GM18508 (cell line): ENCODE measurements at regions not wholly inside any gene's neighbourhood (a gene's known extent, or its start where the extent isn't known, plus 50 kb on each side); places are given as distances from the start of the nearest gene placed in this dataset.

Source experiments
- ATAC-seq: cut with Tn5 transposase; IDR thresholded peaks from one replicate; pipeline ENCODE4 v1.9.1; 2021; ENCODE audit warnings: moderate number of reproducible peaks; ENCODE audit not compliant: insufficient read depth, unreplicated experiment

GRCh38 chr4:130214268-130214667 lies 1118.3 kb downstream of the C4orf33 start:
- no peak for ATAC-seq

GRCh38 chr4:130233377-130234047 lies 1137.6 kb downstream of the C4orf33 start:
- peak; percentile 98 for ATAC-seq

DNA sequence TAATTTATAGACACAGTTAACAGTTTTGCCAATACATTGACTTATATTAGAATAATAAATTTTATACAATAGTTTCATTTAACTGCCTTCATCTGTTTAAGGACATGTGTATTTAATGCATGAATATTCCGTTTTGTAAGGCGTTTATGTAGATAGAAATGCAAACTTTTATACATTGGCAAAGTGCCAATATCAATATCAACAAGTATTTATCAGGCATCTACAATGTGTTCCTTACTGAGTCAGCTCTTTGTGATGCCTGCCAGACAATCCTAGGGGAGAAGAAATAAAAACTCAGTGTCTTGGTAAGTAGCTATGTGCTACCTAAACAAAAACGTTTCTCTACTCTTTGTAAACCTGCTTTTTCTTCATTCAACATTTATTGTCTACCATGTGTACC lies 1142.2 kb downstream of the C4orf33 start:
- ATAC-seq, result no peak

- no peak for ATAC-seq
These were observed 1153.0 kb downstream of the C4orf33 start for GRCh38 chr4:130249002-130249401.

GRCh38 chr4:130257271-130257670 lies 1161.3 kb downstream of the C4orf33 start:
- ATAC-seq, result no peak

GRCh38 chr4:130266814-130267213 lies 1170.9 kb downstream of the C4orf33 start:
- no peak for ATAC-seq

DNA sequence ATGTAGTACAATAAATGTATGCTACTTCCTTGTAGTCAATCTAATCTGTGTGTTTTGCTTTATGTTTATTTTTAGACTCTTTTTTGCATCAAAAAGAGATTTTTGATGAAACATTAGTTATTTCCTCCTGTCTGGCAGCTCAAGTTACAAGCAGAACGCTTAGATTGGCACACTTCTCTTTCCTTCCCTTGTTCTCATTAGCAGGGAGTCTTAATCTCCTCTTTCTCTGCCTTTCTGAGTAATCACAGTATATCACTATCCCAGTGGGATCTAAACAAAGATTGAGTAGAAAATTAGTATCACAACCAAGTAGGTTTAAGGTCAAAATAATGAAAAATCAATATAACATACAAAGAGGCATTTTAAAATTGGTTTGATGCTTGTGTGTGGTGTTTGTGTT lies 1192.6 kb downstream of the C4orf33 start:
- ATAC-seq, result no peak

- ATAC-seq, result no peak
These were observed 1197.7 kb downstream of the C4orf33 start for GRCh38 chr4:130293692-130294091.

GRCh38 chr4:130296448-130296847 lies 1200.5 kb downstream of the C4orf33 start:
- ATAC-seq, result no peak

DNA sequence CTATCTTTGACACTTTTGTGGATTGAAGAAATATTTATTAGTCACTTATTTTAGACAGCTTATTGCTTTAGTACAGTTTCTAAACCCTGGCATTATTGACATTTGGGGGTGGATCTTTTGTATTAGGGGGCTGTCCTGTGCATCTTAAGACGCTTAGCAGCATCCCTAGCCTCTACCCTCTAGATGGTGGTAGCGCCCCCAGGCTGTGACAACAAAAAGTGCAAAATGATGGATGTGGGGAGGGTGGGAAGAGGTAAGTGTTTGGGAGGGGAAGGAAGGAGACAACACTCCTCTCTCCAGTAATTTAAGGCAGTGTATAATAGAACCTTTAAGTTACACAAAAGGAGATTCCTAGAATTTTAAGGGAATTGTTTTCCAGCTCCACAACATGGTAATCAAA lies 1210.6 kb downstream of the C4orf33 start:
- ATAC-seq, result no peak

- ATAC-seq, result no peak
These were observed 1213.3 kb downstream of the C4orf33 start for GRCh38 chr4:130309221-130309620.

GRCh38 chr4:130322439-130322838 lies 1226.5 kb downstream of the C4orf33 start:
- ATAC-seq, result no peak

DNA sequence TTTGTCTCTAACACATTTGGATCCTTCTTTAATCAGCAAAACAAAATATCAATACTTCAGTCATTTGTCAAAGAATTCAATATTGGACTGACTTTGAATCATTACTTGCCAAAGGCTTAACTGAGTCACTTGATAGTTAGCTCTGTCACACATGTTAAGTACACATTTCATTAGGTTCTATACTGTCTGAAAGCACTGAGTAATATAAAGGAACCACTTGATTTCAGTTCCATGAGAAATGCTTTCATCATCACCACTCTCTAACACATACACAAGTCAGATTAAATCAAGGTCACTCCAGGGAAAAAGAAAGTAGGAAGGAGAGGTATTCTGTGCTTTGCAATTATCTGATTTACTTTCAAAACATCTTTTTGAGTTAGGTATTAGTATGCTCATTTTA lies 1233.1 kb downstream of the C4orf33 start:
- no peak for ATAC-seq

- ATAC-seq, result no peak
These were observed 1237.3 kb downstream of the C4orf33 start for GRCh38 chr4:130333241-130333759.

GRCh38 chr4:130335417-130336194 lies 1239.7 kb downstream of the C4orf33 start:
- no peak for ATAC-seq

DNA sequence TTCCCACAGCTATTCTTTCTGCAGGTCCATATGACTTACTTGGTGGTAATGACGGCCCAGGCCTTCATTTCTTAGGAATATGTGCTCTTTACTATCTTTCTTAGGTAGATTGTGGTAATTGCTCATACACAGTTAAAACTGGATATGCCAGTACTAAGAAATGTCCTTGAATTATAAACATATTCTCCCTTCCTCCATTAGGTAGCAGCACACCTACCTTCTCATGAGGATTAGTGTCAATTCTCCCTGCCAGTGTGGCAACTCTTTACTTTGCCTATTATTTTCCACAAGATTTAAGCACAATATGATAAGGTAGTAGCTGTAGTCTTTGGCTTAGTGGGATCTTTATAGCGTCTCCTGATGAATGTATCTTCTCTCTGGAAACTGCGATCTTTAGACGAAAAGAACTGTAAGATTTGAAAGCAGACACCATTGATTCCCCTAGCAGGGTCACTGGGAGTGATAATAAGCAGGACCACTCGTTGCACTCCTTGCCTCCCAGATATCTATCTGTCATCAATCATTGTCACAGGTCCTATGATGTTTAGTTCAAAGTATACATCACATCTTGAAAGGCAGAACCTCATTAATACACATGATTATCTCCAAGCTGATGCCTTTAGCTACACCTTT lies 1240.7 kb downstream of the C4orf33 start:
- peak; percentile 95 for ATAC-seq

- no peak for ATAC-seq
These were observed 1242.9 kb downstream of the C4orf33 start for GRCh38 chr4:130338851-130339250.

- no peak for ATAC-seq
These were observed 1253.8 kb downstream of the C4orf33 start for GRCh38 chr4:130349745-130350144.

- ATAC-seq, result no peak
These were observed 1260.9 kb downstream of the C4orf33 start for GRCh38 chr4:130356873-130357272.

- no peak for ATAC-seq
These were observed 1263.6 kb downstream of the C4orf33 start for GRCh38 chr4:130359542-130359941.

GRCh38 chr4:130361616-130362015 lies 1265.7 kb downstream of the C4orf33 start:
- ATAC-seq, result no peak
